ENCODE measurements at regions not wholly inside any gene's neighbourhood (a gene's known extent, or its start where the extent isn't known, plus 50 kb on each side); places are given as distances from the start of the nearest gene placed in this dataset.

DNA sequence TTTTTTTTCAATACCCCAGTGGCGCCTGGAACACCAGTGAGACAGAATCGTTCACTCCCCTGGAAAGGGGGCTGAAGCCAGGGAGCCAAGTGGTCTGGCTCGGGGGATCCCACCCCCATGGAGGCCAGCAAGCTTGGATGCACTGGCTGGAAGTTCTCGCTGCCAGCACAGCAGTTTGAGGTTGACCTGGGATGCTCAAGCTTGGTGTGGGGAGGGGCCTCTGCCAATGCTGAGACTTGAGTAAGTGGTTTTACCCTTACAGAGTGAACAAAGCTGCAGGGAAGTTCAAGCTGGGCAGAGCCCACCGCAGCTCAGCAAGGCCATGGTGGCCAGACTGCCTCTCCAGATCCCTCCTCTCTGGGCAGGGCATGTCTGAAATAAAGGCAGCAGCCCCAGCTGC, 276.2 kb upstream of the CNTN6 start:
- intact Hi-C loops (cut with DNase I; ENCODE audit: low total_unique reads) = no loop called here
- TF ChIP-seq EP300 (IDR thresholded peaks at IDR 0.05) (no peak), POLR2AphosphoS5 (IDR thresholded peaks at IDR 0.05) (no peak), POLR2A (IDR thresholded peaks at IDR 0.05) (no peak)
- TF ChIP-seq, protein P1, sequence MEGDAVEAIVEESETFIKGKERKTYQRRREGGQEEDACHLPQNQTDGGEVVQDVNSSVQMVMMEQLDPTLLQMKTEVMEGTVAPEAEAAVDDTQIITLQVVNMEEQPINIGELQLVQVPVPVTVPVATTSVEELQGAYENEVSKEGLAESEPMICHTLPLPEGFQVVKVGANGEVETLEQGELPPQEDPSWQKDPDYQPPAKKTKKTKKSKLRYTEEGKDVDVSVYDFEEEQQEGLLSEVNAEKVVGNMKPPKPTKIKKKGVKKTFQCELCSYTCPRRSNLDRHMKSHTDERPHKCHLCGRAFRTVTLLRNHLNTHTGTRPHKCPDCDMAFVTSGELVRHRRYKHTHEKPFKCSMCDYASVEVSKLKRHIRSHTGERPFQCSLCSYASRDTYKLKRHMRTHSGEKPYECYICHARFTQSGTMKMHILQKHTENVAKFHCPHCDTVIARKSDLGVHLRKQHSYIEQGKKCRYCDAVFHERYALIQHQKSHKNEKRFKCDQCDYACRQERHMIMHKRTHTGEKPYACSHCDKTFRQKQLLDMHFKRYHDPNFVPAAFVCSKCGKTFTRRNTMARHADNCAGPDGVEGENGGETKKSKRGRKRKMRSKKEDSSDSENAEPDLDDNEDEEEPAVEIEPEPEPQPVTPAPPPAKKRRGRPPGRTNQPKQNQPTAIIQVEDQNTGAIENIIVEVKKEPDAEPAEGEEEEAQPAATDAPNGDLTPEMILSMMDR (IDR thresholded peaks at IDR 0.05) = no peak
- H3K27ac ChIP-seq = no peak overlapping the region

GRCh38 chr3:834679-835078, 258.1 kb upstream of the CNTN6 start:
- H3K36me3 ChIP-seq = no peaks in the 10 kb centered on the region
- WGBS, 5 donors = 75 to 85% (median 76%) methylated on average over 1 of the region's 1 CpG
- intact Hi-C loops (cut with DNase I; ENCODE audit: low total_unique reads) = no loop called here
- H3K27me3 ChIP-seq = no peaks in the 10 kb centered on the region
- H3K4me1 ChIP-seq = no peaks in the 10 kb centered on the region
- peaks cover 0 to 15% (median 8%) of the 10 kb centered on the region in 4 donors for H3K9me3 ChIP-seq
- no peak for DNase-seq
- TF ChIP-seq, protein P1 (IDR thresholded peaks at IDR 0.05) = no peak
- TF ChIP-seq POLR2AphosphoS5 (IDR thresholded peaks at IDR 0.05) (no peak), POLR2A (IDR thresholded peaks at IDR 0.05) (no peak), EP300 (IDR thresholded peaks at IDR 0.05) (no peak)
- no peak overlapping the region for H3K27ac ChIP-seq
- no peak overlapping the region for H3K4me3 ChIP-seq

More for the DNA sequence above, 276.2 kb upstream of the CNTN6 start:
- H3K4me1 ChIP-seq = no peaks in the 10 kb centered on the region
- no peaks in the 10 kb centered on the region for H3K27me3 ChIP-seq
- no peaks in the 10 kb centered on the region for H3K36me3 ChIP-seq
- H3K4me3 ChIP-seq = no peak overlapping the region
- WGBS, 5 donors = 63 to 80% (median 65%) methylated on average over 5 of the region's 5 CpGs
- DNase-seq = no peak
- H3K9me3 ChIP-seq = peaks cover 0 to 34% (median 21%) of the 10 kb centered on the region in 4 donors

DNA sequence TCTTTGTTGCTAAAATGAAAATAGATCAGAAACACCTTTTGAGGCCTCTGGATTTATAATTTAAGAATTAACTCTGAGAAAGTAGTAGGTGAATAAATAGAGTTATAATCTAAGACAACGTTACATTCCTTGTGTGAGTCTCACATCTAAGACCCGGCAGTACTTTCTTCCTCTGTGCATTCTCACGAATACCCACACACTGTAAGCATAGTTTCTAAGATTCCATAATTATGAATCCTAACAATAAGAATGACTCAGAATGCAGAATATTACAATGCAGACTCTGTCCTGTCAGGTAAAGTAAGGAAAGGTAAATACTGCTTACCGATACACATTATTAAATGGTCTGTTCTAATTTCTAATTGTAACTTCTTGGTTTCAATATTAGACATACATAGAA, 257.7 kb upstream of the CNTN6 start:
- TF ChIP-seq POLR2A (IDR thresholded peaks at IDR 0.05) (no peak), POLR2AphosphoS5 (IDR thresholded peaks at IDR 0.05) (no peak), EP300 (IDR thresholded peaks at IDR 0.05) (no peak)
- TF ChIP-seq, protein P1 (IDR thresholded peaks at IDR 0.05) = no peak

GRCh38 chr3:839981-840380, 252.8 kb upstream of the CNTN6 start:
- no peaks in the 10 kb centered on the region for H3K27me3 ChIP-seq
- H3K4me1 ChIP-seq = no peaks in the 10 kb centered on the region
- H3K9me3 ChIP-seq = no peaks in the 10 kb centered on the region
- intact Hi-C loops (cut with DNase I; ENCODE audit: low total_unique reads) = no loop called here
- no peak for DNase-seq
- H3K27ac ChIP-seq = no peak overlapping the region
- no peaks in the 10 kb centered on the region for H3K36me3 ChIP-seq
- WGBS, 5 donors = 29 to 55% (median 40%) methylated on average over 1 of the region's 1 CpG
- no peak overlapping the region for H3K4me3 ChIP-seq
- no peak for TF ChIP-seq POLR2AphosphoS5 (IDR thresholded peaks at IDR 0.05)
- TF ChIP-seq EP300 (IDR thresholded peaks at IDR 0.05) = no peak
- no peak for TF ChIP-seq POLR2A (IDR thresholded peaks at IDR 0.05)
- TF ChIP-seq, protein P1 (IDR thresholded peaks at IDR 0.05) = no peak

More for the DNA sequence above, 257.7 kb upstream of the CNTN6 start:
- no peak overlapping the region for H3K27ac ChIP-seq
- 84 to 91% (median 85%) methylated on average over 4 of the region's 4 CpGs for WGBS, 5 donors
- no peaks in the 10 kb centered on the region for H3K27me3 ChIP-seq
- H3K9me3 ChIP-seq = peaks cover 0 to 11% (median 4%) of the 10 kb centered on the region in 4 donors
- DNase-seq = no peak
- no peak overlapping the region for H3K4me3 ChIP-seq
- H3K36me3 ChIP-seq = no peaks in the 10 kb centered on the region
- no peaks in the 10 kb centered on the region for H3K4me1 ChIP-seq
- intact Hi-C loops (cut with DNase I; ENCODE audit: low total_unique reads) = no loop called here
